OCI-LY1 (cell line): ENCODE measurements at regions not wholly inside any gene's neighbourhood (a gene's known extent, or its start where the extent isn't known, plus 50 kb on each side); places are given as distances from the start of the nearest gene placed in this dataset.

Experiments used
- H2AFZ ChIP-seq: fragments of 200-600 bp; sonication (generic), shearing (Covaris generic); 2 replicates; pipeline ENCODE4 v1.6.0; 2014; ENCODE audit warnings: antibody characterized with exemption, mild to moderate bottlenecking, low read length
- H3F3A ChIP-seq: fragments of 200-600 bp; sonication (generic), shearing (Covaris generic); 2 replicates; pipeline ENCODE4 v1.6.0; 2014; ENCODE audit warnings: mild to moderate bottlenecking, antibody characterized with exemption, low read length, moderate library complexity; ENCODE audit not compliant: insufficient read depth
- H3K27ac ChIP-seq: fragments of 200-600 bp; sonication (generic); 2 replicates; pipeline ENCODE4 v1.5.1; 2014; ENCODE audit warnings: low read length, mixed run types, mild to moderate bottlenecking, low read depth; ENCODE audit not compliant: poor library complexity, severe bottlenecking
- H3K27me3 ChIP-seq: fragments of 200-600 bp; sonication (generic); 2 replicates; pipeline ENCODE4 v1.6.0; 2014; ENCODE audit warnings: antibody characterized with exemption, mild to moderate bottlenecking, low read length, moderate library complexity; ENCODE audit not compliant: insufficient read depth
- H3K36me3 ChIP-seq: fragments of 200-600 bp; sonication (generic); 2 replicates; pipeline ENCODE4 v1.6.1; 2014; ENCODE audit warnings: mild to moderate bottlenecking, antibody characterized with exemption, low read length, moderate library complexity, mixed read lengths; ENCODE audit not compliant: insufficient read depth
- H3K4me1 ChIP-seq: fragments of 200-600 bp; sonication (generic); 2 replicates; pipeline ENCODE4 v1.5.1; 2014; ENCODE audit warnings: mild to moderate bottlenecking, low read length, moderate library complexity; ENCODE audit not compliant: insufficient read depth, severe bottlenecking
- H3K4me2 ChIP-seq: fragments of 200-600 bp; sonication (generic), shearing (Covaris generic); 2 replicates; pipeline ENCODE4 v1.6.1; 2014; ENCODE audit warnings: low read length
- H3K4me3 ChIP-seq: fragments of 200-600 bp; sonication (generic); 2 replicates; pipeline ENCODE4 v1.5.1; 2014; ENCODE audit warnings: low read length, low read depth, mild to moderate bottlenecking, mixed read lengths; ENCODE audit not compliant: poor library complexity, severe bottlenecking
- H3K79me2 ChIP-seq: fragments of 200-600 bp; shearing (Covaris generic); 2 replicates; pipeline ENCODE4 v1.6.1; 2016; ENCODE audit warnings: mixed run types, low read length, mixed read lengths; ENCODE audit not compliant: insufficient read depth
- H3K9ac ChIP-seq: fragments of 200-600 bp; sonication (generic), shearing (Covaris generic); 2 replicates; pipeline ENCODE4 v1.6.1; 2014; ENCODE audit warnings: mild to moderate bottlenecking, low read length, mixed read lengths
- H3K9me2 ChIP-seq: fragments of 200-600 bp; sonication (generic), shearing (Covaris generic); 2 replicates; pipeline ENCODE4 v1.6.1; 2014; ENCODE audit warnings: low read depth, mild to moderate bottlenecking, low read length, mixed read lengths
- H3K9me3 ChIP-seq: fragments of 200-600 bp; shearing (Covaris generic); 2 replicates; pipeline ENCODE4 v1.6.1; 2014; ENCODE audit warnings: low read length, mixed read lengths
- H4K20me1 ChIP-seq: fragments of 200-600 bp; sonication (generic), shearing (Covaris generic); 2 replicates; pipeline ENCODE4 v1.6.0; 2016; ENCODE audit warnings: mild to moderate bottlenecking, low read length; ENCODE audit not compliant: insufficient read depth
- CTCF ChIP-seq: fragments of 200-600 bp; sonication (generic), shearing (Covaris generic); IDR thresholded peaks from 2 replicates; pipeline ENCODE4 v1.5.1; 2017; ENCODE audit warnings: mild to moderate bottlenecking, antibody characterized with exemption, low read length, moderate library complexity, mixed read lengths
- EZH2 ChIP-seq: fragments of 200-600 bp; sonication (generic), shearing (Covaris generic); IDR thresholded peaks from 2 replicates; pipeline ENCODE4 v1.8.0; 2017; ENCODE audit warnings: borderline replicate concordance, mixed run types, mild to moderate bottlenecking, antibody characterized with exemption, low read length, moderate library complexity, mixed read lengths

- H3K4me3 ChIP-seq, result no peak overlapping the region
- H4K20me1 ChIP-seq, result no peaks in the 10 kb centered on the region
- H3K4me2 ChIP-seq, result no peak overlapping the region
- H3K36me3 ChIP-seq, result no peaks in the 10 kb centered on the region
- H3K79me2 ChIP-seq, result no peaks in the 10 kb centered on the region
- H3F3A ChIP-seq, result no peaks in the 10 kb centered on the region
- no peak overlapping the region for H2AFZ ChIP-seq
- H3K9ac ChIP-seq, result no peak overlapping the region
- no peaks in the 10 kb centered on the region for H3K9me2 ChIP-seq
- H3K4me1 ChIP-seq, result no peaks in the 10 kb centered on the region
- H3K27me3 ChIP-seq, result no peaks in the 10 kb centered on the region
- TF ChIP-seq CTCF, result no peak
- TF ChIP-seq EZH2, result no peak
- no peak overlapping the region for H3K27ac ChIP-seq
- H3K9me3 ChIP-seq, result no peaks in the 10 kb centered on the region
Measured at GRCh38 chr12:66063916-66064315, 66.6 kb downstream of the LLPH start.

GRCh38 chr12:66062290-66062625 lies 68.3 kb downstream of the LLPH start:
- TF ChIP-seq CTCF (no peak), EZH2 (no peak)
- Histone ChIP-seq H3K4me3 (no peak overlapping the region), H3K9me2 (no peaks in the 10 kb centered on the region), H4K20me1 (no peaks in the 10 kb centered on the region), H3K27me3 (no peaks in the 10 kb centered on the region), H3K79me2 (no peaks in the 10 kb centered on the region), H3K4me1 (no peaks in the 10 kb centered on the region), H3K27ac (no peak overlapping the region), H3F3A (no peaks in the 10 kb centered on the region), H3K9me3 (no peaks in the 10 kb centered on the region), H2AFZ (no peak overlapping the region), H3K4me2 (no peak overlapping the region), H3K9ac (no peak overlapping the region), H3K36me3 (no peaks in the 10 kb centered on the region)

GRCh38 chr12:66061557-66062289 lies 68.8 kb downstream of the LLPH start:
- no peak overlapping the region for H3K27ac ChIP-seq
- no peak for TF ChIP-seq CTCF
- no peaks in the 10 kb centered on the region for H3K36me3 ChIP-seq
- no peaks in the 10 kb centered on the region for H3F3A ChIP-seq
- no peaks in the 10 kb centered on the region for H3K9me3 ChIP-seq
- H3K79me2 ChIP-seq, result no peaks in the 10 kb centered on the region
- no peaks in the 10 kb centered on the region for H4K20me1 ChIP-seq
- H3K9ac ChIP-seq, result no peak overlapping the region
- no peak overlapping the region for H2AFZ ChIP-seq
- H3K9me2 ChIP-seq, result no peaks in the 10 kb centered on the region
- no peak overlapping the region for H3K4me2 ChIP-seq
- H3K27me3 ChIP-seq, result no peaks in the 10 kb centered on the region
- no peak overlapping the region for H3K4me3 ChIP-seq
- H3K4me1 ChIP-seq, result no peaks in the 10 kb centered on the region
